ENCODE measurements at regions not wholly inside any gene's neighbourhood (a gene's known extent, or its start where the extent isn't known, plus 50 kb on each side); places are given as distances from the start of the nearest gene placed in this dataset.

DNA sequence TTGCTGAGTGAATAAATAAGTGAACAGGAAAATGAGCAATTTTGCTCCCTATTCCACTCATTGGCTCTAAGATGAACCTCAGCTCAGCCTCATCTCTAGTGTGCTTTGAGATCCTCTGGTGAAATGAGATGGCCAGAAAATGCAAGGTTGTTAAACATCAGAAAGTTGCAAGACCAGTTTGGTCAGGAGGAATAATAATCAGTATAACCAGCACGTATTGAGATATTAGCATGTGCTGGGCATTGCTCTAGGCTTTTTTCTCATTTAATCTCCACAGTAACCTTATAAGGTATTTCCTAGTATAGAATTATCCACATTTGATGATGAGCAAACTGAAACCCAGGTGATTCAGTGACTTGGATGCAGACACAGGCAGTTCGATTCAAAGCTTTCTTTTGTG, 110.5 kb upstream of the PAK3 start:
- no peaks in the 10 kb centered on the region for H3K9me3 ChIP-seq (ENCODE audit: control insufficient read depth in 1 of 2, insufficient read depth in 1 of 2, low read length in 2 of 2)
- Mint-ChIP-seq H3K36me3 (ENCODE audit: low read depth) (no peaks in the 10 kb centered on the region), H3K27me3 (no peaks in the 10 kb centered on the region), H3K9me3 (no peaks in the 10 kb centered on the region), H3K4me1 (ENCODE audit: low read depth) (no peaks in the 10 kb centered on the region), H3K27ac (no peak overlapping the region), H3K4me3 (no peak overlapping the region)
- ChIA-PET POLR2A (no interaction called here), CTCF (no interaction called here)
- ATAC-seq (ENCODE audit: poor library complexity) (no peak), DNase-seq (no peak)
- TF ChIP-seq, protein P1, sequence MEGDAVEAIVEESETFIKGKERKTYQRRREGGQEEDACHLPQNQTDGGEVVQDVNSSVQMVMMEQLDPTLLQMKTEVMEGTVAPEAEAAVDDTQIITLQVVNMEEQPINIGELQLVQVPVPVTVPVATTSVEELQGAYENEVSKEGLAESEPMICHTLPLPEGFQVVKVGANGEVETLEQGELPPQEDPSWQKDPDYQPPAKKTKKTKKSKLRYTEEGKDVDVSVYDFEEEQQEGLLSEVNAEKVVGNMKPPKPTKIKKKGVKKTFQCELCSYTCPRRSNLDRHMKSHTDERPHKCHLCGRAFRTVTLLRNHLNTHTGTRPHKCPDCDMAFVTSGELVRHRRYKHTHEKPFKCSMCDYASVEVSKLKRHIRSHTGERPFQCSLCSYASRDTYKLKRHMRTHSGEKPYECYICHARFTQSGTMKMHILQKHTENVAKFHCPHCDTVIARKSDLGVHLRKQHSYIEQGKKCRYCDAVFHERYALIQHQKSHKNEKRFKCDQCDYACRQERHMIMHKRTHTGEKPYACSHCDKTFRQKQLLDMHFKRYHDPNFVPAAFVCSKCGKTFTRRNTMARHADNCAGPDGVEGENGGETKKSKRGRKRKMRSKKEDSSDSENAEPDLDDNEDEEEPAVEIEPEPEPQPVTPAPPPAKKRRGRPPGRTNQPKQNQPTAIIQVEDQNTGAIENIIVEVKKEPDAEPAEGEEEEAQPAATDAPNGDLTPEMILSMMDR (IDR thresholded peaks at IDR 0.05), result no peak
- H3K36me3 ChIP-seq (ENCODE audit: insufficient read depth, low read length), result no peaks in the 10 kb centered on the region
- no peaks in the 10 kb centered on the region for H3K27me3 ChIP-seq (ENCODE audit: control insufficient read depth in 1 of 2, insufficient read depth in 2 of 2, low read length in 2 of 2)
- H3K4me1 ChIP-seq (ENCODE audit: insufficient read depth, low read length), result no peaks in the 10 kb centered on the region
- H3K4me3 ChIP-seq (ENCODE audit: low read length), result no peak overlapping the region
- H3K27ac ChIP-seq (ENCODE audit: low read depth in 1 of 2, low read length in 2 of 2), result no peak overlapping the region
- intact Hi-C loops (cut with DNase I, micrococcal nuclease), result no loop called here

DNA sequence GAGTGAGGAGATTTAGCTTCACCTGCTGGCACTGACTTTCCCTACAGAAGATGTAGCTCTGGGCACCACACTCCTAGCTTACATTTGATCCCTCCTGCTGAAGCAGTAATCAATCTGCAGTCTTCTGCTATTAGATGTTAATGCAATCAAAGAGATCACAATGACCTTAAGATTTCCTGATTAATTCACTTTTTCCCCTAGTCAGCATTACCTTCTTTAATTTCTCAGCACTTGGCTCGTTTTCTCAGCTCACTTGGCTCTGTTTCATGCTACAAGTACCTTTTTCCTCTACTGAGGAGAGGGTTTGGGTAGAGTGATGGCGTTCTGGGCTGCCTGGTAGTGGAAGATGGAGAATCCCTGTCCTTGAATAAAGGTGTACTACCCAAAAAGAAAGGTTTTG, 113.0 kb upstream of the PAK3 start:
- Mint-ChIP-seq H3K27me3 (no peaks in the 10 kb centered on the region), H3K4me3 (no peak overlapping the region), H3K9me3 (no peaks in the 10 kb centered on the region), H3K27ac (no peak overlapping the region), H3K36me3 (ENCODE audit: low read depth) (no peaks in the 10 kb centered on the region), H3K4me1 (ENCODE audit: low read depth) (no peaks in the 10 kb centered on the region)
- ChIA-PET POLR2A (no interaction called here), CTCF (no interaction called here)
- Histone ChIP-seq H3K27me3 (ENCODE audit: control insufficient read depth in 1 of 2, insufficient read depth in 2 of 2, low read length in 2 of 2) (no peaks in the 10 kb centered on the region), H3K4me3 (ENCODE audit: low read length) (no peak overlapping the region), H3K4me1 (ENCODE audit: insufficient read depth, low read length) (no peaks in the 10 kb centered on the region), H3K36me3 (ENCODE audit: insufficient read depth, low read length) (no peaks in the 10 kb centered on the region), H3K27ac (ENCODE audit: low read depth in 1 of 2, low read length in 2 of 2) (no peak overlapping the region), H3K9me3 (ENCODE audit: control insufficient read depth in 1 of 2, insufficient read depth in 1 of 2, low read length in 2 of 2) (no peaks in the 10 kb centered on the region)
- TF ChIP-seq, protein P1 (IDR thresholded peaks at IDR 0.05), result no peak
- intact Hi-C loops (cut with DNase I, micrococcal nuclease), result no loop called here
- DNase-seq, result no peak
- no peak for ATAC-seq (ENCODE audit: poor library complexity)

DNA sequence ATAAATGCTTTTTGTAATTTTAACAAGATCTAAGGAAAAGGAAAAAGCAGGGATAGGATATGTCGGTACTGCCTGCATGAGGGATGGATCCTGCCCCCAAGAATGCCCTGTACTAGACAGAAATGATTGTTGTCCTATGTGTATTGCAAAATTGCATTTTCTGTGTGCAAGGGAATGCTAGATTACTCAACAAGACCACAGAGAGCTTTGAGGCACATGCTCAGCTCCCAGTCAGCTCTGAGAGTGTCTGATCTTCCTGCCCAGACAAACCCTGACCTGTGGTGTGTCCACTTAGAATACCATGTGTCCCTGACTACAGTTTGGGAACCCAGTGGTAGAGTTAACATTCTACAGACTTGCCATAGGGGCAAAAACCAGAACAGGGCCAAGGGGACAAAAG, 129.2 kb upstream of the PAK3 start:
- Histone ChIP-seq H3K36me3 (ENCODE audit: insufficient read depth, low read length) (no peaks in the 10 kb centered on the region), H3K4me3 (ENCODE audit: low read length) (no peak overlapping the region), H3K4me1 (ENCODE audit: insufficient read depth, low read length) (no peaks in the 10 kb centered on the region), H3K27me3 (ENCODE audit: control insufficient read depth in 1 of 2, insufficient read depth in 2 of 2, low read length in 2 of 2) (no peaks in the 10 kb centered on the region), H3K9me3 (ENCODE audit: control insufficient read depth in 1 of 2, insufficient read depth in 1 of 2, low read length in 2 of 2) (no peaks in the 10 kb centered on the region), H3K27ac (ENCODE audit: low read depth in 1 of 2, low read length in 2 of 2) (no peak overlapping the region)
- H3K4me1 Mint-ChIP-seq (ENCODE audit: low read depth), result no peaks in the 10 kb centered on the region
- H3K27me3 Mint-ChIP-seq, result peaks cover 16% of the 10 kb centered on the region
- intact Hi-C loops (cut with DNase I, micrococcal nuclease), result no loop called here
- ATAC-seq (ENCODE audit: poor library complexity), result no peak
- H3K36me3 Mint-ChIP-seq (ENCODE audit: low read depth), result no peaks in the 10 kb centered on the region
- TF ChIP-seq, protein P1 (IDR thresholded peaks at IDR 0.05), result no peak
- no peak overlapping the region for H3K4me3 Mint-ChIP-seq
- no peaks in the 10 kb centered on the region for H3K9me3 Mint-ChIP-seq
- ChIA-PET CTCF (no interaction called here), POLR2A (no interaction called here)
- no peak for DNase-seq
- no peak overlapping the region for H3K27ac Mint-ChIP-seq

All from CD4-positive, alpha-beta T cell (primary cell).